ENCODE measurements at regions not wholly inside any gene's neighbourhood (a gene's known extent, or its start where the extent isn't known, plus 50 kb on each side); places are given as distances from the start of the nearest gene placed in this dataset.

DNA sequence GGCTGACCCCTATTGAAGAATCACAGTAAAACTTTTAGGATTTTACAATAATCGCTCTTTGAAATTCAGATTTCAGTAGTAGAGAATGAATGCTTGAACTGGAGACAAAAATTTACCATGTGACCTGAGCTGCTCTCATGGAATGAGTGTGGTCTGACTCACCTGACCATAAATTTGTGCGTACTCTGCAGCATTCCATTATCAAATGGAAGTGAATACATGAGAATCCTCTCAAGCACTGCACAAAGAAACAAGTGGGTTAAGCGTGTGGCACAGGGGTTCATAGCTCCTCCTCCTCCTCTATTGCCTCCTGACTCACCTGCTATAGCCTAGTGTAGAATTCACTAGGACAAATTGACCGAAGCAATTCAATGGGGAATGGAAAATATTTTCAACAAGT is 269.8 kb upstream of the CDH9 start:
- no peak for DNase-seq

DNA sequence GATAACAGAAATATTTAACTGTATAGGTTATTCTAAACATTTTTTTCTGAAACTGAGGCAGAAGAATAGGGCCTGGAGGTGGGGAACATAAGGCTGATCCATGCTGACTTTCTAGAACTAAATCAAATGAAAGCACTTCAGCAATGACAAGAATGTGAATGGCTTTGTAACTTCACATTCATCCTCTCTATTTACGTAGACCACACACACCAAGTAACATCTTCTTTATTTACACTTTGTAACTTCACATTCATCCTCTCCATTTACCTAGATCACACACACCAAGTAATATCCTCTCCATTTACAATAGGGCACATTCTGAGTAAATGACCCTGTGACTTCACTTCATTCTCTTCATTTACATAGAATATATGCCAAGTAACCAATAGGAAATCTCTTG is 251.8 kb upstream of the CDH9 start:
- DNase-seq: no peak

DNA sequence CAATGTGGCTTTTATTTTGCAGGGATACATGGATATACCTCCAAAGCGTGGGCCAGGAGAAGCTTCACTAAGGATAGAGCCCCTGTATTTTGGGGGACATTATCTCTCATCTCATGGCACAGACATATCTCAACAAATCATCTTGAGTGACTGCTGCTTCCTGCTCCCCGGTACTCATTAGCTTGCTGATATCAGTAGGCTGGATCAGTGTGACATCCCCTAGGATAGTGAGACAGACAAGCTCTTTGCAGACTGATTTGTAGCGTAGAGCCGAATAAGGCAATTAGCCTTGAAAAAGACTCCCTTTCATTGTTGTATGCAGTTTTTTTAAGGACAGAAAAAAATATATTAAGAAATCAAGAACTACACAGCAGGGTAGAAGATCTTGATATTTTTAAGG is 237.7 kb upstream of the CDH9 start:
- DNase-seq: no peak

DNA sequence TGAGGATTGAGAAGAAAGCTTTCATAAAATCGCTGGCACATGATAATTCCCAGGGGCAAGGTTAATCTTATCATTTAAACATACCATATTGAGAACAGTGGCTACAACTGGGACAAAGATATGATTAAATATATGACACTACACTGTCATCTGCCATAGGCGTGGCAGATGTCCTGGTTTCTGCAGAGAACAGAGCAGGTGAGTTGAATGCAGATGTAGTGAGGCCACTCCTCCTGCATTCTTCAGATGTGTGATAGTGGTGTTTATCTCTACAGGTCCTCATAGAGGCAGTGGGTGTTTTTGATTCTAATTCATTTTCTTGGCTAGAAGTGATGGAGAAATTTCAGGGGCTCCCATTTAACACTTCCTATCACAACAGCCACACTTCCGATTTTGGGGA is 237.0 kb upstream of the CDH9 start:
- no peak for DNase-seq

DNA sequence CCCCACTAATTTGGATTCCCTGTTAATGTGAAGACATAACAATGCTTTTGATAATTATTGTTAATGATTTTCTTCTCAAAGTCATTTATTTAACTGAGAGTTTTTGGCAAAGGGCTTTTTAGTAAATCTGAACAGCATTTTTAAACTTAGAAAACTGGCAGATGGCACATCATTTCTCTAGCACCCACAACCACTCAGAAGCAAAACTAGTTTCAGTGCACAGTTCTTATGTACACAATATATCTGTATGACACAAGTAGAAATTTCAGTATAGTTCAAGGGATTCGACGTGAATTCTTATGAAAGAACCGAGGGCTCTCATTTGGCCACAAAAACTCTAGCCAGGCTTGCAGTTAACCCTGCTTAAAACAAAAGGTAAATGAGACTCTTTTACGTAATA is 231.4 kb upstream of the CDH9 start:
- no peak for DNase-seq

DNA sequence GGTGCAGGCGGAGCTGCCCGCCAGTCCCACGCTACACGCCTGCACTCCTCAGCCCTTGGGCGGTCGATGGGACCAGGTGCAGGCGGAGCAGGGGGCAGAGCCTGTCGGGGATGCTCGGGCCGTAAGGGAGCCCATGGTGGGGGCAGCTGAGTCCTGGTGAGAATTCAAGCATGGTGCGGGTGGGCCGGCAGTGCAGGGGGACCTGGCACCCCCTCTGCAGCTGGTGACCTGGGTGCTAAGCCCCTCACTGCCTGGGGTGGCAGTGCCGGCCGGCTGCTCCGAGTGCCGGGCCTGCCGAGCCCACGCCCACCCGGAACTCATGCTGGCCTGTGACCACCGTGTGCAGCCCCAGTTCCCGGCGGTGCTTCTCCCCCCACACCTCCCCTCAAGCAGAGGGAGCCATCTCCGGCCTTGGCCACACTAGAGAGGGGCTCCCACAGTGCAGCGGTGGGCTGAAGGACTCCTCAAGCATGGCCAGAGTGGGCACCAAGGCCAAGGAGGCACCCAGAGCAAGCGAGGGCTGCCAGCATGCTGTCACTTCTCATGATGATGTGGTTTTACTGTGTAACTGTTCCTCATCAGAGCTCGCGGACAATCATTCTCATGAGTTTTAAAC is 228.9 kb upstream of the CDH9 start:
- DNase-seq: no peak

DNA sequence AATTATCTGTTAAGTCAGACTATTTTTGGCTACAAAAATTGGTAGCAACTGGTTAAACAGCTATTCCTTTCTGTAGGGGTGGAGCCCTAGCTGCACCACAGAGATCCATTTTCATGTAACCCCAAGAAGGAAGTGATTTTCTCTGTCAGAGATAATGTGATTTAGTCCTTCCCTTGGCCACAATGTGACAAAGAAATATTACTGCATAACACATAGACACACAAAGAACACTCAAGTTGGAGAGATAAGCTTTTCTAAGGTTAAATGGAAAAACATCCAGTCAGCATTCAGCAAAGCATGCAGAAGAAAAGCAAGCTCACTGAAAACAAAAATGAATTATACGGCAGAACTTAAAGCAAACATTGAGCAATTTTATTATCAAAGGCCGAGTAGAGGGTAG is 227.8 kb upstream of the CDH9 start:
- no peak for DNase-seq

DNA sequence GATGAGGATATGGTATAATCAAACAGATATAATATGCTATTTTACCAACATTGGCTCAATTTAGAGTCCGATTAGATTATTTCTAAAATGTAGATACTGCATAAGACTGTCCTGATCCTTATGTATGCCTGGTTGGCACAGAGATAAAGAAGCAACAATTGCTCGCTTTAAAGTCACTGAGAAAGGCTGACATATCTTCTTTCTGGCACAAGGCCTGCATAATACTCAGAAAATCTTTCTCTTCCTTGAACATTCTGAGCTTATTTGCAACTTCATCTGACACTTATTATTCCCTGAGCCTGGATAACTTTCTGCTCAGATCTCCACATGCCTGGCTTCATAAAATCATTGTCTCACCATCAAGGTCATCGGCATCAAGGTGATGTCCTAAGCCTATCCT is 219.3 kb upstream of the CDH9 start:
- no peak for DNase-seq

DNA sequence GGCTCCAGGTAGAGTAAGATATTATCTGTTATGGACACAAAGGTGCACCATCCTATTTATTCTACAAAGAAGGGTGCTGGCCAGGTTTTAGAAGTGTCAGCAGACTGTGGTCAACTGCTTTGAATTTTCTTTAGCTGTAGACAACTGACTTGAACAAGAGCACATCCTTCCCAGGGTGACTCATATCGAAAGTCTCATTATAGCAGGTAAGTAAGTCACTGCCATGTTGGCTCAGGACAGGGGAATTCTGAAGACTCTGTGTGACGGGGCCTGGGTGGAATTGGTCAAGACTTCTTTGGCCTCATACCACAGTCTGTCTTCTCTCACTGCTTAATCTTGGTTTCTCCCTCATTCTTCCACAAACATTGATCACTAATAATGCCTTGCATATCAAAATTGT is 214.5 kb upstream of the CDH9 start:
- no peak for DNase-seq

DNA sequence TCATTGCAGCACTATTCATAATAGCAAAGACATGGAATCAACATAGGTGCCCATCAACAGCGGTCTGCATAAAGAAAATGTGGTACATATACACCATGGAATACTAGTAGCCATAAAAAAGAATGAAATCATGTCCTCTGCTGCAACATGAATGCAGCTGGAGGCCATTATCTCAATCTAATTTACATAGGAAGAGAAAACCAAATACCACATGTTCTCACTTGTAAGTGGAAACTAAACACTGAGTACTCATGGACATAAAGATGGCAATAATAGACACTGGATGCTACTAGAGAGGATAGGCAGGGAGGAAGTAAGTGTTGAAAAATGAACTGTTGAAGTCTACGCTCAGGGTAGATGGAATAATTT is 203.9 kb upstream of the CDH9 start:
- no peak for DNase-seq

DNA sequence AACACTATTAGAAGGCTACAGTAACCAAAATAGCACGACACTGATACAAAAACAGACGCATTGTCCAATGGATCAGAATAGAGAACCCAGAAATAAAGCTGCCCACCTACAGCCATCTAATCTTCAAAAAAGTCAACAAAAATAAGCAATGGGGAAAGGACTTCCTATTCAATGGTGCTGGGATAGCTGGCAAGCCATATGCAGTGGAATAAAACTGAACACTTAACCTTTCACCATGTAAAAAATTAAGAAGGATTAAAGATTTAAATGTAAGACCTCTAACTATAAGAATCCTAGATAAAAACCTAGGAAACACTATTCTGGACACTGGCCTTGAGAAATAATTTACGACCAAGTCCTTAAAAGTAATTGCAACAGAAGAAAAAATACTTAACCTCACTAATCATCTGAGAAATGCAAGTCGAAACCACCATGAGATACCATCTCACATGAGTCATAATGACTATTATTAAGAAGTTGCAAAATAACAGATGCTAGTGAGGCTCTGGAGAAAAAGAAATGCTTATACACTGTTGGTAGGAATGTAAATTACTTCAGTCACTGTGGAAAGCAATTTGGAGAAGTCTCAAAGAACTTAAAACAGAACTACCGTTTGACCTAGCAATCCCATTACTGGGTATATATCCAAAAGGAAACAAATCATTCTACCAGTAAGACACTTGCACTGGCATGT is 203.3 kb upstream of the CDH9 start:
- DNase-seq: no peak

DNA sequence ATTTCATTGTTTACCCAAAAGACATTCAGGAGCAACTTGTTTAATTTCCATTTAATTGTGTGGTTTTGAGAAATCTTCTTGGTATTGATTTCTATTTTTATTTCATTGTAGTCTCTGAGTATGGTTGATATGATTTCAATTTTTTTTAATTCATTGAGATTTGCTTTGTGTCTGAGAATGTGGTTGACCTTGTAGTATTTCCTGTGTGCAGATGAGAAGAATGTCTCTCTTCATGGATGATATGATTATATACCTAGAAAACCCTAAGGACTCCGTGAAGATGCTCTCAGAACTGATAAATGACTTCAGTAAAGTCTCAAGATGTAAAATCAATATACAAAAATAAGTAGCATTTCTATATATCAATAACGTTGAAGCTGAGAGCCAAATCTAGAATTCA is 202.4 kb upstream of the CDH9 start:
- DNase-seq: no peak

DNA sequence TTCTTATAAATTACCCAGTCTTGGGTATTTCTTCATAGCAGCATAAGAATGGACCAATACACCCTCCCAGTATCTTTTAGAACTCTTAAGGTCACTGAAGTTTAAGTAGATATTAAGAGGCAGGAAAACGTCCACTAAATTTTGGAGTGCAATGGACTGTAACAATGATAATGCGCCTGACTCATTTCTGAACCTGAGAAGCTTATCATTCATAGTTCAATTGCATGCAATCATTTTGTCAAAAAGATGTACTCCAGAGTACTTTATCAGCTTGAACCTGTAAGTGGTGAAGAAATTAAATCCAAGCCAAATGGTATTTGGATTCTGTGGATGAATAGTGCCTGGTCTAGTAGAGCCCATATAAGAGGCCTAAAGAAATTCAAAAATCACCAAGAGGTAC is 196.5 kb upstream of the CDH9 start:
- DNase-seq: no peak

DNA sequence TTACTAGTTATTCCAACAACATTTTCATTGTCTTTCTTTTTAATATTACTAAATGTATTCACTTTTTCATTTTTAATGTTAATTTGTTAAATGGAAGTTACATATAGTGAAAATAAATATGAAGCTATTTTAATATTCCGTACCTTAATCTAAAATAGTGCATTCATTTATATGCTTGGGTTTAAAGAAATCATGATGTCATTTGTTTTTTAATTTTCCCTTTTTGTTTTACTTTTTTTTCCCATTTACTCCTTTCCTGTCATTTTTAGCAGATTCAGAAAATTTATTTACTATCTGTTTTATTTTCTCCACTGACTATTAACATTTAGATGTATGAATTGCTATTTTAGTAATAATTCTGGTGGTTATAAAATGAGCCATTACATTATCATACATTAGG is 183.0 kb upstream of the CDH9 start:
- no peak for DNase-seq

DNA sequence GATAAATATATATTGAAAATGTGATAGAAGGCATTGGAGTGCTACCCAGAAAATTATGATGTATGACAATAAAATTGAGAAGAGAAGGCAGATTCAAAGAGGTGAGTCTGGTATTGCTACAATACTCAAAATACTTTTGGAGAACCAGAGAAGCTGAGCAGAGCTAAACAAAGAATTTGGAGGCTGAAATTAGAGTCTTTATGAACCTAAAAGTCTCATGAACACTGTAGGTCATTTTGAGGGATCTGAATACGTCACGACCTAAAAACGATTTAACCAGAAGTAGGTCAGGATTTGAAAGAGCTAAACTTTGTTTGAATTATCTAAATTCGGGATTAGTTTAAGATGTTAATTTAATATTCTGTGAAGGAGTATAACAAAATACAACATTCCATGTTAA is 182.4 kb upstream of the CDH9 start:
- DNase-seq: no peak

DNA sequence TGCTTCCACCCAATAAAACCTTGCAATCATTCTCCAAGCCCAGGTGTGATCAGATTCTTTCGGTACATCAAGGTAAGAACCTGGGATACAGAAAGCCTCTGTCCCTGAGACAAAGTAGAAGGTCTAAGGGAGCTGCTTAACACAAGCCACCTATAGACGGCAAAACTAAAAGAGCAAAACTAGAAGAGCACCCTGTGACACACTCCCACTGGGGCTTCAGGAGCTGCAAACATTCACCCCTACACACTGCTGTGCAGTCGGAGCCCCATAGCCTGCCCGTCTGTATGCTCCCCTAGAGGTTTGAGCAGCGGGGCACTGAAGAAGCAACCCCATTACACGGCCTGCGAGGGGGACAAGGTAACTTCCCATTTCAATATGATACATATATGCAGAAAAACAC is 179.6 kb upstream of the CDH9 start:
- no peak for DNase-seq

DNA sequence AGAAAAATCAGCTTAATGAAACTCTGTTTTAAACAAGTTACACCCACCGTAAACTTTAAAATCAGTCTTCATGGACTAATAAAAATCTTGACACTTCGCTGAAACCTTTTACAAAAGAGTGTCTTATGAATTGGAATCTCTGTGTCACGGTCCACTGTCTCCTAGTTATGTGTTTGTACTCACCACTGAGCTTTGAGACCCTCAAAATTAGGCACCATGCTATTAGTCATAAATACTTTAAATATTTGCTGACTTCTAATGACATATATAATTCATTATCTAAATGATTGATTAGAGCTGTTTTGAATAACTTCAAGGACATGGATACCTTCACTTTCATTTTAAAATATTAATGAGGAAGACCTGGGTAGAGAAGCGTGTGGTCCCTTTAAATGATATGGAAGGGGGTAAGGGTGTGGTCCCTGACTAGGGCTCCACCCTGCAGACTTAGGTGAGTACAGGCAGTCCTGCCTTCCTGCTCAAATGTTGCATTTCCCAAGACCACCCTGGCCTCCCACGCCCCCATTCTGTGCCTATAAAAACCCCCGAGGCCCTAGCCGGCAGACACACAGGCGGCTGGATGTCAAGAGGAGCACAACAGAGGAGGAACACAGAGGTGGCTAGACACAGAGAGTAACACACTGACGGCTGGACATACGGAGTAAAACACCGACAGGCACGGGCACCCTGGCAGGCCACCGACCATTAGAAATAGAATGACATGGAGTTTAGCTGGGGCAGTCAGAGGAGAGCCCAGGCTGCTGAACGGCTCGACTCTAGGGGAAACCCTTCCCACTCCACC is 179.0 kb upstream of the CDH9 start:
- no peak for DNase-seq

DNA sequence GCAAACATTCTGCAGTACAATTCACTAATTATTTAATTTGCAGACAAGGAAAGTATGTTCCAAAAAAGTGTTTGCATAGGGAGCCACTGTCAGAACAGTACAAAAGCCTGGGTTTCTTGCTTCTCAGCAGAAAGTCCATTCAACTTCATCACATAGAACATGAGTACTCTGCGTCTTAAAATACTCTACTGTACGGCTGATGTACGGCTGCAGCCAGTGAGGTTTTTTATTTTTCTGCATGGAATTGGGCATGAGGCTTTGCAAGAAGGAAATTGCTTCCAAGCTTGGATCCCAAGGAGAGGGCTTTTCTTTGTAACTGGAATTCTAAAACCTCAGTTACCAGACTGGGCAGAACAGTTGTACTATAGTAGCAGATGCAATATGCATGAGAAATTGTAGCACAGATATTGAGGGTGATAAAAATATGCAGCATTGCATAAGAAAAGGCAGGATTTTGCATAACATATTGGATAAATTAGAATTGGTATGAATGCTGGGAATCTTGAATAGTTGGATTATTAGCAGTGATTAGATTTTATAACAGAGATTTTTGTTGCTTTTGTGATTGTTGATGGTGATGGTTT is 178.1 kb upstream of the CDH9 start:
- DNase-seq: no peak

DNA sequence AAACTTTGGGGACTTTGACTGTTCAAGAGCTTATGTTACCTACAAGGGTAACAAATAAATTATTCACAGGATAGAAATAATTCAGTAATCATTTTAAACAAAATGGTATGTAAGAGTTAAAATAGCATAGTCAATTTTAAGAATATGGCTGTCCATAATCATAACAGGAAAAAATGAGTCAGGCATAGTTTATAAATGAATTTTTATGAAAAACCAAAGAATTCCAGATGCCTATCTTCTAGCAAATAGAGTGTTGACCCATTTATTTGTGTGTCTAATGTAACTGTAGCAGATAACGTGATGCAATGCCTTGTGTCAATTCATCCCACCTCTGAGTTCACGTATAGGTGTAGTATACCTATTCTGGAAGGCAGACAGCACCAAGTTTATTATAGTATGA is 169.7 kb upstream of the CDH9 start:
- no peak for DNase-seq

DNA sequence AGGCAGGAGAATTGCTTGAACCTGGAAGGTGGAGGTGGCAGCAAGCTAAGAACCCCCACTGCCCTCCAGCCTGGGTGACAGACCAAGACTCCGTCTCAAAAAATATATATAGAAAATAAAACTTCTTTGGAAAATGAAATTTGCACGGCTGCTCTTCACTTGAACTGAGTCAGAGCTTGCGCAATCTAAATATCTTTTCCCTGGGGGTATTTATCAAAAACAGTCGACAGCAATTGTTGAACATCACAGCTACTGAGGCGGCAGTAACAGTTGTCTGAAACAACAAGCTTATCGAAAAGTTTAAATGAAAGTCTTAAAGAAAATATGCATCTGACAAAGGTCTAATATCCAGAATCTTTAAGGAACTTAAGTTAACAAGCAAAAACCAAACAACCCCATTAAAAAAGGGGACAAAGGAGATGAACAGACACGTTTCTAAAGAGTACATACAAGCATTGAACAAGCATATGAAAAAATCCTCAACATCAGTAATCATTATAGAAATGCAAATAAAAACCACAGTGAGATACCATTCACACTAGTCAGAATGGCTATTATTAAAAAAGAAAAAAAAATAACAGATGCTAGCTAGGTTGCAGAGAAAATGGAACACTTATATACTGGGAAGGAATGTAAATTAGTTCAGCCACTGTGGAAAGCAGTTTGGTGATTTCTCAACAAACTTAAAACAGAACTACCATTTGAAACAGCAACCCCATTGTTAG is 153.6 kb upstream of the CDH9 start:
- no peak for DNase-seq

DNA sequence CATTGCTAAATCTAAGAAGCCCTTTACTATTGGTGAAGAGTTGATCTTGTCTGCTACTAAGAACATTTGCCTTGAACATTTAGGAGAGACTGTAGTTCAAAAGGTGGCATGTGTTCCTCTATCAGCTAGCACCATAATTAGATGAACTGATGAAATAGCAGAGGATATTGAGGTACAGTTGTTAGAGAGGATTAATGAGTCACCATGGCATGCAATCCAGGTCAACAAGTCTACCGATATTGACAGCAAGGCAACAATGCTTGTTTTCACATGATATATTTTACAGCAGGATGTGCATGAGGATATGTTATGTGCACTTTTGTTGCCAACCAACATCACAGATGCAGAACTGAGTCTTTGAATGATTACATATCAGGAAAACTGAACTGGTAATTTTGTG is 134.3 kb upstream of the CDH9 start:
- DNase-seq: no peak

DNA sequence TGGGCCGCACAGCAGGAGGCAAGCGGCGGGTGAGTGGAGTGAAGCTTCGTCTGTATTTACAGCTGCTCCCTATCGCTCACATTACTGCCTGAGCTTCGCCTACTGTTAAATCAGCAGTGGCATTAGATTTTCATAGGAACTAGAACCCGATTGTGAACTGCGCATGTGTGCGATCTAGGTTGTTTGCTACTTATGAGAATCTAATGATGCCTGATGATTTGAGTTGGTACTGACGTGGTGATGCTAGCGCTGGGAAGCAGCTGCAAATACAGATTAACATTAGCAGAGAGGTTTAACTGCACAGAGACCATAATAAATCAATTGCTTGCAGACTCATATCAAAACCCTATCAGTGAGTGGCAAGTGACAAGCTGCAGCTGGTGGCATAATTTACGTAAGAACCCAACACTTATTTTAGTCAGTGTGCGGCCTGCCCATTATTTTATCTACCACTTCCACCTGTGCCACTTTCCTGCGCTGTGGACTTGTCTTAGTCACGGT is 133.4 kb upstream of the CDH9 start:
- no peak for DNase-seq

DNA sequence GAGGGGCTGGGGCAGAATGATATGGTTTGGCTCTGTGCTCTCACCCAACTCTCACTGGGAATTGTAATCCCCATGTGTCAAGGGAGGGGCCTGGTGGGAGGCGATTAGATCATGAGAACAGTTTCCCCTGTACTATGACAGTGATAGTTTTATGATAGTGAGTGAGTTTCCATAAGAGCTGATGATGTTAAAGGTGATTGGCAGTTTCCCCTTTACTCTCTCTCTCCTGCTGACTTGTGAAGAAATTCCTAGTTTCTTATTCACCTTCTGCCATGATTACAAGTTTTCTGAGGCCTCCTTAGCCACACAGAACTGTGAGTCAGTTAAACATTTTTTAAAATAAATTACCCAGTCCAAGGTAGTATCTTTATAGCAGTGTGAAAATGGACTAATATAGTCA is 120.4 kb upstream of the CDH9 start:
- no peak for DNase-seq
